HG02981 (cell line): ENCODE measurements at regions not wholly inside any gene's neighbourhood (a gene's known extent, or its start where the extent isn't known, plus 50 kb on each side); places are given as distances from the start of the nearest gene placed in this dataset.

Experiments
- ATAC-seq: cut with Tn5 transposase; IDR thresholded peaks from one replicate; pipeline ENCODE4 v1.9.1; 2021; ENCODE audit warnings: mild to moderate bottlenecking, moderate library complexity; ENCODE audit not compliant: unreplicated experiment

DNA sequence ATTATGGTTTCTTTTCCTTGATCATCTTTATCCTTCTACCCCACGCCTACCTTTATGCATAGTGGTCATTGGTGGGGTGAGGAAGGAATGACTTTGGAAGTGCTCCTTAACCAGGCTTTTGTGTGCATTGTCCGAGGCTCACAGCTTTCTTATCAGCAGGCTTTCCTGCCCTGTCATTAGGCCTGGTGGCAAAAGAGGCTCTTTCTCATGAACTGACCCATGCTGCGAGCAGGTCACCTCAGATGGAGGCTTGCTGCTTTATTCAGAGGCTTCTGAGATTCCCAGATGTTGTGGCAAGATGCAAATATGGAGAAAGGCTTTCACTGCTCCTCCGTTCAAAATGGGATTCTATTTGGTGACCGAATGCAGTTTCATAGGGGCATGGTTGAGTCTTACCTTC is 57.4 kb upstream of the DMRTA1 start:
- ATAC-seq = no peak

DNA sequence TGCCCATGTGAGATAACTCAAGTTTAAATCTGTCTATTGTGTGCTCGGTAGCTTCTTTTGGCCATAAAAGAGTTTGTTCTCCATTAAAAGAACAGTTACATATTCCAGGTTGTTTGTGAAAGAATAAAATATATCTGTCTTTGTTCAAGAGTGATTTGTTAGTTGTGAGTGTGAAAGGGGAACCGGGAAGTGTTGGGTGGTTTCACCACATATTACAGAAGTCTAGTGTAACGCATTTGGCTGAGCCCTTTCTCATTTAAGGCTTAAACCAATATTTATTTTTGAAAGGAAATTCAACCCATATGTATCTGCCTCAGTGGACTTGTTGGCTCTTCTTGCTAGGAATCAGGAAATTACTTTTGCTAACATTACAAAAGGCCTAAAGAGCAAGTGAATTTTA is 54.1 kb upstream of the DMRTA1 start:
- ATAC-seq = no peak

DNA sequence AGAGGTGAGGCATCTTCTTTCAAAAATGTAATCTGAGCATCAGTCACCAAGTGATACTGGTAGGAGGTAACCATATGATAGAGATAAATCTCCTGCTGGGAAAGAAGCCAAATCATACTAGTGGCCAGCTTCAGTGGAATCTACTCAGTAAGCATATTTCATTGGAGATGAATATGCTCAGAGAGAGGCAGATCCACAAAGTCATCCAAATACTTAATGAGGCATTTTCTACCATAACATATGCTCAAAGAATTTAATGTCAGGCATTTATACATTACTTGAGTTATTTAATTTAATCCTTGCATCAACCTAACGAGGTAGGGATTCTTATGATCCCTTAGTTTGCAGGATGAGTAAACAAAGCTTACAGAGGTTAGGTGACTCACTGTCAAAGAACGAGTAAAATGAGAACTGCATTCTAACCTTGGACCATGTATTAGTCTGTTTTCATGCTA is 50.9 kb upstream of the DMRTA1 start:
- no peak for ATAC-seq
